ENCODE measurements at regions not wholly inside any gene's neighbourhood (a gene's known extent, or its start where the extent isn't known, plus 50 kb on each side); places are given as distances from the start of the nearest gene placed in this dataset.

DNA sequence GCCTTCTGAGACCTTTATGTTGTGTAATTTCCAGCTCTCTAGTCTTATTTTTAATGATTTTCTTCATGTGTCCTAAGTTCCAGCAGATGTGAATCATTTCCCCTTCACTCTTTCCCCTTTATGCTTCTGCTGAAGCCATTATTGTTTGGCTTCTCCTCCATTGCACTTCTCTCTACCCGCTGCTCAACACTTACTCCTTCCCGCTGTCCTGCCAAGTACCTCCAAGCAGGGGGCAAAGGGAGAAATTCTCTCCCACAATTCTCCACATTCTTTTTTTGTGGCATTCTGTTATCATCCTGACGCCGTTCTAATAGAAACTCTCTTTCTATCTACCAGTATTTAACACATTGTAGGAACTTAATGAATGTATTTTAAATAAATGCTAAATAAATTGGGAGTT, 388.9 kb upstream of the TPK1 start:
- DNase-seq (ENCODE audit: low spot score in 2 of 2) = no peak

DNA sequence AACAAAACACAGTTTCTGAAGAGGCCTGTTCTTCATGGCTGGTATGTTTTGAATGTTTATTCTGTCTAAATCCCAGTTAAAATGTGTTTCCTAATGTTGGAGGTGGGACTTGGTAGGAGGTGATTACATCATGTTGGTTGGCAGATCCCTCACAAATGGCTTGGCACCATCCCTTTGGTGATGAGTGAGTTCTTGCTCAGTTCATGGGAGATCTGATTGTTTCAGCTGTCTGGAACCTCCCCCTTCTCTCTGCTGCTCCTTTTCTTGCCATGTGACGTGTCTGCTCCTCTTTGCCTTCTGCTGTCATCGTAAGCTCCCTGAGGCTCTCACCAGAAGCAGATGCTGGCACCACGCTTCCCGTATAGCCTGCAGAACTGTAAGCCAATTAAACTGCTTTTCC, 383.6 kb upstream of the TPK1 start:
- TF ChIP-seq POLR2A (IDR thresholded peaks at IDR 0.05) = no peak
- TF ChIP-seq, protein P1, sequence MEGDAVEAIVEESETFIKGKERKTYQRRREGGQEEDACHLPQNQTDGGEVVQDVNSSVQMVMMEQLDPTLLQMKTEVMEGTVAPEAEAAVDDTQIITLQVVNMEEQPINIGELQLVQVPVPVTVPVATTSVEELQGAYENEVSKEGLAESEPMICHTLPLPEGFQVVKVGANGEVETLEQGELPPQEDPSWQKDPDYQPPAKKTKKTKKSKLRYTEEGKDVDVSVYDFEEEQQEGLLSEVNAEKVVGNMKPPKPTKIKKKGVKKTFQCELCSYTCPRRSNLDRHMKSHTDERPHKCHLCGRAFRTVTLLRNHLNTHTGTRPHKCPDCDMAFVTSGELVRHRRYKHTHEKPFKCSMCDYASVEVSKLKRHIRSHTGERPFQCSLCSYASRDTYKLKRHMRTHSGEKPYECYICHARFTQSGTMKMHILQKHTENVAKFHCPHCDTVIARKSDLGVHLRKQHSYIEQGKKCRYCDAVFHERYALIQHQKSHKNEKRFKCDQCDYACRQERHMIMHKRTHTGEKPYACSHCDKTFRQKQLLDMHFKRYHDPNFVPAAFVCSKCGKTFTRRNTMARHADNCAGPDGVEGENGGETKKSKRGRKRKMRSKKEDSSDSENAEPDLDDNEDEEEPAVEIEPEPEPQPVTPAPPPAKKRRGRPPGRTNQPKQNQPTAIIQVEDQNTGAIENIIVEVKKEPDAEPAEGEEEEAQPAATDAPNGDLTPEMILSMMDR (IDR thresholded peaks at IDR 0.05) = no peak
- TF ChIP-seq POLR2AphosphoS5 (IDR thresholded peaks at IDR 0.05) = no peak
- Histone ChIP-seq H3K4me1 (no peaks in the 10 kb centered on the region), H3K4me3 (no peak overlapping the region), H3K27me3 (no peaks in the 10 kb centered on the region), H3K36me3 (no peaks in the 10 kb centered on the region), H3K9me3 (peaks cover 5 to 6% of the 10 kb centered on the region in 2 donors), H3K27ac (no peak overlapping the region)
- intact Hi-C loops (cut with DNase I; ENCODE audit: low total_unique reads) = no loop called here
- DNase-seq (ENCODE audit: low spot score in 2 of 2) = no peak

More for the DNA sequence above, 388.9 kb upstream of the TPK1 start:
- Histone ChIP-seq H3K4me1 (no peaks in the 10 kb centered on the region), H3K9me3 (peaks cover 0 to 5% of the 10 kb centered on the region in 2 donors), H3K27ac (no peak overlapping the region), H3K27me3 (no peaks in the 10 kb centered on the region), H3K4me3 (no peak overlapping the region), H3K36me3 (no peaks in the 10 kb centered on the region)
- intact Hi-C loops (cut with DNase I; ENCODE audit: low total_unique reads) = no loop called here
- TF ChIP-seq POLR2A (IDR thresholded peaks at IDR 0.05) = no peak
- TF ChIP-seq POLR2AphosphoS5 (IDR thresholded peaks at IDR 0.05) = no peak
- TF ChIP-seq, protein P1 (IDR thresholded peaks at IDR 0.05) = no peak

DNA sequence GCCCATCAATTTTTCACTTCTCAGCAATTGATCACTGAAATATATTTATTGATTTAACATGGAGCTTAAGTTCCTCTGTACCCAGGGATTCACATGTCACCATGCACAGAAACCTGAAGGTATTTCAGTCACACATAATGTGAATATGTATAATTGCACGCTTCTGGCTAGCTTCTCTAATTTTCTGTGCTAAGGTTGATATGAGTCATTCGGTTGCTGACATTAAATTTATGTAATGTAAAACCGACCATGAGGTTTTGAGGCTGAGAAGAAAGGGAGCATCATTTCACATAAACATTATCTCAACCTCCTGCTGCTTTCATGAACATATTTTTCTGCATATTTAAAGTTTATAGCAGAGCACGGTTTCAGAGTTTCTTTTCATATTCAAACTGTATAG, 381.0 kb upstream of the TPK1 start:
- TF ChIP-seq POLR2A (IDR thresholded peaks at IDR 0.05) (no peak), POLR2AphosphoS5 (IDR thresholded peaks at IDR 0.05) (no peak)
- TF ChIP-seq, protein P1 (IDR thresholded peaks at IDR 0.05) = no peak
- no peaks in the 10 kb centered on the region for H3K27me3 ChIP-seq
- H3K27ac ChIP-seq = no peak overlapping the region
- no peak overlapping the region for H3K4me3 ChIP-seq
- no peaks in the 10 kb centered on the region for H3K36me3 ChIP-seq
- H3K4me1 ChIP-seq = no peaks in the 10 kb centered on the region
- intact Hi-C loops (cut with DNase I; ENCODE audit: low total_unique reads) = no loop called here
- DNase-seq (ENCODE audit: low spot score in 2 of 2) = no peak
- H3K9me3 ChIP-seq = peaks cover 5 to 6% of the 10 kb centered on the region in 2 donors

DNA sequence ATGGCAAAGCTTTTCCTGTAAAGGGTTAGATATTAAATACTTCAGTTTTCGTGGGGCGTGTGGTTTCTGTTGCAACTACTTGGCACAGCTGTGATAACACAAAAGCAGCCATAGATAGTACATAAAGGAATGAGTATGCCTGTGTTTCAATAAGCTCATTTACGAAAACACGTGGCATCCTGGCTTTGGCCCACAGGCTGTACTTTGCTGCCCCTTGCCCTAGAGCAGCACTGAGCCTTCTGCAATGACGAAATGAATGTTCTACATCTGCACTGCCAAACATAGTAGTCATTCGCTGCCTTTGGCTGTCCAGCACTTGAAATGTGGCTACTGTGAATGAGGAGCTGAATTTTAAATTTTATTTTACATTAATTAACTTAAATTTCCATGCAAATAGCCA, 376.2 kb upstream of the TPK1 start:
- no peak overlapping the region for H3K4me3 ChIP-seq
- intact Hi-C loops (cut with DNase I; ENCODE audit: low total_unique reads) = no loop called here
- no peak overlapping the region for H3K27ac ChIP-seq
- TF ChIP-seq, protein P1 (IDR thresholded peaks at IDR 0.05) = no peak
- TF ChIP-seq POLR2A (IDR thresholded peaks at IDR 0.05) (no peak), POLR2AphosphoS5 (IDR thresholded peaks at IDR 0.05) (no peak)
- H3K9me3 ChIP-seq = no peaks in the 10 kb centered on the region
- no peaks in the 10 kb centered on the region for H3K27me3 ChIP-seq
- H3K36me3 ChIP-seq = no peaks in the 10 kb centered on the region
- H3K4me1 ChIP-seq = no peaks in the 10 kb centered on the region
- no peak for DNase-seq (ENCODE audit: low spot score in 2 of 2)

DNA sequence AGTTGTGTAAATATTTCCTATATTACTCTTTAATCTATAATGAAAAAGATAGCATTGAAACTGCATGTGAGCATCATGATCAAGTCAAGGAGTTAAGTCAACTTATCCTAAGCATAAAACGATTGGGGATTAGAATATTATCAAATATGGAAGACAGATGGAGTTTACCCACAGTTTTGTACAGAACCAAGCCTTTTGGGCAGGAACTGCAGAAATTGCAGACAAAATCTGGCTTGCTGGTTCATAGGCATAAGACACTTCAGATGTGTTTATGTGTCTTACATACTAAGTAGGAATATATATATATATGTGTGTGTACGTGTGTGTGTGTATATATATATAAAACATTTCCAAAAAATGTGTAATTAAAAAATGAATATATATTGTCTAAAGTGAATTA, 375.4 kb upstream of the TPK1 start:
- intact Hi-C loops (cut with DNase I; ENCODE audit: low total_unique reads) = no loop called here
- no peaks in the 10 kb centered on the region for H3K4me1 ChIP-seq
- H3K9me3 ChIP-seq = no peaks in the 10 kb centered on the region
- H3K36me3 ChIP-seq = no peaks in the 10 kb centered on the region
- H3K27ac ChIP-seq = no peak overlapping the region
- DNase-seq (ENCODE audit: low spot score in 2 of 2) = no peak
- TF ChIP-seq, protein P1 (IDR thresholded peaks at IDR 0.05) = no peak
- no peak for TF ChIP-seq POLR2A (IDR thresholded peaks at IDR 0.05)
- TF ChIP-seq POLR2AphosphoS5 (IDR thresholded peaks at IDR 0.05) = no peak
- H3K4me3 ChIP-seq = no peak overlapping the region
- no peaks in the 10 kb centered on the region for H3K27me3 ChIP-seq

Data from breast epithelium (tissue), 4 donors.